ENCODE measurements at regions not wholly inside any gene's neighbourhood (a gene's known extent, or its start where the extent isn't known, plus 50 kb on each side); places are given as distances from the start of the nearest gene placed in this dataset.
"Not testable (repeated sequence)": the region's sequence is repeated elsewhere in the genome, so short reads cannot be mapped to it uniquely, and the experiment has no call there.

DNA sequence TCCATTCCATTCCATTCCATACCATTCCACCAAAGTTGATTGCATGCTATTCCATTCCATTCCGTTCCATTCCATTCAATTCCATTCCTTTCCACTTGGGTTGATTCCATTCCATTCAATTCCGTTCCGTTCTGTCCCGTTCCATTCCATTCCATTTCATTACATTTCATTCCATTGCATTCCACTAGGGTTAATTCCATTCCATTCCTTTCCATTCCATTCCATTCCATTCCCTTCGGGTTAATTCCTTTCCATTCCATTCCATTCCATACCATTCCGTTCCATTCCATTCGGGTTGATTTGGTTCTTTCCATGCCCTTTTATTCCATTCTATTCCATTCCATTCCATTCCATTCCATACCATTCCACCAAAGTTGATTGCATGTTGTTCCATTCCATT, 131.9 kb downstream of the CWH43 start:
- not testable (repeated sequence) for H3K4me3 Mint-ChIP-seq; H3K27me3 Mint-ChIP-seq; H3K36me3 Mint-ChIP-seq (ENCODE audit: insufficient read depth); H3K4me1 Mint-ChIP-seq; ATAC-seq (replicated peaks; ENCODE audit: extremely low read depth, poor library complexity, severe bottlenecking); DNase-seq (ENCODE audit: low spot score in 2 of 2); H3K27ac Mint-ChIP-seq (ENCODE audit: low read depth)
- H3K9me3 Mint-ChIP-seq, result peaks cover 45% of the 10 kb centered on the region

DNA sequence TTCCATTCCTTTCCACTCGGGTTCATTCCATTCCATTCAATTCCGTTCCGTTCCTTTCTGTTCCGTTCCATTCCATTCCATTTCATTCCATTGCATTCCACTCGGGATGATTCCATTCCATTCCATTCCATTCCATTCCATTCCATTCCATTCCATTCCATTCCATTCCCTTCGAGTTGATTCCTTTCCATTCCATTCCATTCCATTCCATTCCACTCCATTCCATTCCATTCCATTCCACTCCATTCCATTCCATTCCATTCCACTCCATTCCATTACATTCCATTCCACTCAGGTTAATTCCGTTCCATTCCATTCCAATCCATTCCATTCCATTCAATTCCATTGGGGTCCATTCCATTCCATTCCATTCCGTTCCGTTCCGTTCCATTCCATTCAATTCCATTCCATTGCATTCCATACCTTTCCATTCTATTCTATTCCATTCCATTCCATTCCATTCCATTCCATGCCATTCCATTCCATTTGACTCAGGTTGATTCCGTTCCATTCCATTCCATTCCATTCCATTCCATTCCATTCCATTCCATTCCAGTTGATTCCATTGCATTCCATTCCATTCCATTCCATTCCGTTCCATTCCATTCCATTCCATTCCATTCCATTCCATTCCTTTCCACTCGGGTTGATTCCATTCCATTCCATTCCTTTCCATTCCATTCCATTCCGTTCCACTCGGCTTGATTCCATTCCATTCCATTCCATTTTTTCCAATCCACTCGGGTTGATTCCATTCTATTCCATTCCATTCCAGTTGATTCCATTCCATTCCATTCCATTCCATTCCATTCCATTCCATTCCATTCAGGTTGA, 132.5 kb downstream of the CWH43 start:
- not testable (repeated sequence) for H3K36me3 Mint-ChIP-seq (ENCODE audit: insufficient read depth); H3K4me3 Mint-ChIP-seq; H3K27me3 Mint-ChIP-seq; H3K27ac Mint-ChIP-seq (ENCODE audit: low read depth); H3K4me1 Mint-ChIP-seq; DNase-seq (ENCODE audit: low spot score in 2 of 2)
- peak; percentile 64 for ATAC-seq (replicated peaks; ENCODE audit: extremely low read depth, poor library complexity, severe bottlenecking)
- peaks cover 45% of the 10 kb centered on the region for H3K9me3 Mint-ChIP-seq

DNA sequence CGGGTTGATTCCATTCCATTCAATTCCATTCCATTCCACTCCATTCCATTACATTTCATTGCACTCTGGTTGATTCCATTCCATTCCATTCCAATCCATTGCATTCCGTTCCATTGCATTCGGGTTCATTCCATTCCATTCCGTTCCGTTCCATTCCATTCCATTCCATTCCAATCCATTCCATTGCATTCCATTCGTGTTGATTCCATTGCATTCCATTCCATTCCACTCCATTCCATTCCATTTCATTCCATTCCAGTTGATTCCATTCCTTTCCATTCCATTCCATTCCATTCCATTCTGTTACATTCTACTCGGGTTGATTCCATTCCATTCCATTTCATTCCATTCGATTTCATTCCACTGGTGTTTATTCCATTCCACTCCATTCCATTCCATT, 133.3 kb downstream of the CWH43 start:
- H3K9me3 Mint-ChIP-seq, result peaks cover 45% of the 10 kb centered on the region
- H3K4me3 Mint-ChIP-seq; H3K27ac Mint-ChIP-seq (ENCODE audit: low read depth); H3K27me3 Mint-ChIP-seq; H3K36me3 Mint-ChIP-seq (ENCODE audit: insufficient read depth); DNase-seq (ENCODE audit: low spot score in 2 of 2); H3K4me1 Mint-ChIP-seq: not testable (repeated sequence)
- ATAC-seq (replicated peaks; ENCODE audit: extremely low read depth, poor library complexity, severe bottlenecking), result peak; percentile 2

DNA sequence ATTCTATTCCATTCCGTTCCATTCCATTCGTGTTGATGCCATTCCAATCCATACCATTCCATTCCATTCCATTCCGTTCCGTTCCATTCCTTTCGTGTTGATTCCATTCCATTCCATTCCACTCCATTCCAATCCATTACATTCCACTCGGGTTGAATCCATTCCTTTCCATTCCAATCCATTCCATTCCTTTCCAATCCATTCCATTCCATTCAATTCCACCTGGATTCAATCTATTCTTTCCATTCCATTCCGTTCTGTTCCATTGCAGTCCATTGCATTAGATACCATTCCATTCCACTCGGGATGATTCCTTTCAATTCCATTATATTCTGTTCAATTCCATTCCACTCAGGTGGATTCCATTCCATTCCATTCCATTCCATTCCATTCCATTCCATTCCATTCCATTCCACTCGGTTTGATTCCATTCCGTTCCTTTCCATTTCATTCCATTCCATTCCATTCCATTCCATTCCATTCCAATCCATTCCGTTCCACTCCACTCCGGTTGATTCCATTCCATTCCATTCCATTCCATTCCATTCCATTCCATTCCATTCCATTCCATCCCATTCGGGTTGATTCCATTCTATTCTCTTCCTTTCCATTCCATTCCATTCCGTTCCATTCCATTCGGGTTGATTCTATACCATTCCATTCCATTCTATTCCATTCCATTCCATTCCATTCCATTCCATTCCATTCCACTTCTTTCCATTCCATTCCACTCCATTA, 134.1 kb downstream of the CWH43 start:
- H3K4me3 Mint-ChIP-seq; H3K4me1 Mint-ChIP-seq; H3K27me3 Mint-ChIP-seq; H3K27ac Mint-ChIP-seq (ENCODE audit: low read depth); H3K36me3 Mint-ChIP-seq (ENCODE audit: insufficient read depth); DNase-seq (ENCODE audit: low spot score in 2 of 2): not testable (repeated sequence)
- ATAC-seq (replicated peaks; ENCODE audit: extremely low read depth, poor library complexity, severe bottlenecking), result peak; percentile 6
- H3K9me3 Mint-ChIP-seq, result peaks cover 45% of the 10 kb centered on the region

DNA sequence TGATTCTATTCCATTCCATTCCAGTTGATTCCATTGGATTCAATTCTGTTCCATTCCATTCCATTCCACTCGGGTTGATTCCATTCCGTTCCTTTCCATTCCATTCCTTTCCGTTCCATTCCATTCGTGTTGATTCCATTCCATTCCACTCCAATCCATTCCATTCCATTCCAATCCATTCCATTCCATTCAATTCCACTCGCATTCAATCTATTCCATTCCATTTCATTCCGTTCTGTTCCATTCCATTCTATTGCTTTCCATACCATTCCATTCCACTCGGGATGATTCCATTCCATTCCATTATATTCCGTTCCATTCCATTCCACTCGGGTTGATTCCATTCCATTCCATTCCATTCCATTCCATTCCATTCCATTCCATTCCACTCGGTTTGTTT, 134.7 kb downstream of the CWH43 start:
- not testable (repeated sequence) for DNase-seq (ENCODE audit: low spot score in 2 of 2); H3K27ac Mint-ChIP-seq (ENCODE audit: low read depth); H3K27me3 Mint-ChIP-seq; H3K4me3 Mint-ChIP-seq; H3K36me3 Mint-ChIP-seq (ENCODE audit: insufficient read depth); H3K4me1 Mint-ChIP-seq
- H3K9me3 Mint-ChIP-seq, result peaks cover 45% of the 10 kb centered on the region
- ATAC-seq (replicated peaks; ENCODE audit: extremely low read depth, poor library complexity, severe bottlenecking), result peak; percentile 9

DNA sequence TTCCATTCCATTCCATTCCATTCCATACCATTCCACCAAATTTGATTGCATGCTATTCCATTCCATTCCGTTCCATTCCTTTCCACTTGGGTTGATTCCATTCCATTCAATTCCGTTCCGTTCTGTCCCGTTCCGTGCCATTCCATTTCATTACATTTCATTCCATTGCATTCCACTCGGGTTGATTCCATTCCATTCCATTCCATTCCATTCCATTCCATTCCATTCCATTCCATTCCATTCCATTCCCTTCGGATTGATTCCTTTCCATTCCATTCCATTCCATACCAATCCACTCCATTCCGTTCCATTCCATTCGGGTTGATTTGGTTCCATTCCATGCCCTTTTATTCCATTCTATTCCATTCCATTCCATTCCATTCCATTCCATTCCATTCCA, 140.4 kb downstream of the CWH43 start:
- H3K4me3 Mint-ChIP-seq; H3K27me3 Mint-ChIP-seq; H3K36me3 Mint-ChIP-seq (ENCODE audit: insufficient read depth); H3K27ac Mint-ChIP-seq (ENCODE audit: low read depth); H3K9me3 Mint-ChIP-seq; H3K4me1 Mint-ChIP-seq; ATAC-seq (replicated peaks; ENCODE audit: extremely low read depth, poor library complexity, severe bottlenecking); DNase-seq (ENCODE audit: low spot score in 2 of 2): not testable (repeated sequence)

DNA sequence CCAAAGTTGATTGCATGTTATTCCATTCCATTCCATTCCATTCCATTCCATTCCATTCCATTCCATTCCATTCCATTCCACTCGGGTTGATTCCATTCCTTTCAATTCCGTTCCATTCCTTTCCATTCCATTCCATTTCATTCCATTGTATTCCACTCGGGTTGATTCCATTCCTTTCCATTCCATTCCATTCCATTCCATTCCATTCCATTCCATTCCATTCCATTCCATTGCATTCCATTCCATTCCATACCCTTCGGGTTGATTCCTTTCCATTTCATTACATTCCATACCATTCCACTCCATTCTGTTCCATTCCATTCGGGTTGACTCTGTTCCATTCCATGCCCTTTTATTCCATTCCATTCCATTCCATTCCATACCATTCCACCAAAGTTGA, 140.8 kb downstream of the CWH43 start:
- not testable (repeated sequence) for ATAC-seq (replicated peaks; ENCODE audit: extremely low read depth, poor library complexity, severe bottlenecking); DNase-seq (ENCODE audit: low spot score in 2 of 2)

DNA sequence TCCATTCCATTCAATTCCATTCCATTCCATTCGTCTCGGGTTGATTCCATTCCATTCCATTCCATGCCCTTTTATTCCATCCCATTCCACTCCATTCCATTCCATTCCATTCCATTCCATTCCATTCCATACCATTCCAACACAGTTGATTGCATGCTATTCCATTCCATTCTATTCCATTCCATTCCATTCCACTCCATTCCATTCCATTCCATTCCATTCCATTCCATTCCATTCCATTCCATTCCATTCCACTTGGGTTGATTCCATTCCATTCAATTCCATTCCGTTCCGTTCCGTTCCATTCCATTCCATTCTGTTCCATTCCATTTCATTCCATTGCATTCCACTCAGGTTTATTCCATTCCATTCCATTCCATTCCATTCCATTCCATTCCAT, 143.3 kb downstream of the CWH43 start:
- ATAC-seq (replicated peaks; ENCODE audit: extremely low read depth, poor library complexity, severe bottlenecking); H3K36me3 Mint-ChIP-seq (ENCODE audit: insufficient read depth); DNase-seq (ENCODE audit: low spot score in 2 of 2); H3K4me1 Mint-ChIP-seq; H3K27me3 Mint-ChIP-seq; H3K27ac Mint-ChIP-seq (ENCODE audit: low read depth); H3K4me3 Mint-ChIP-seq: not testable (repeated sequence)
- H3K9me3 Mint-ChIP-seq, result peaks cover 12% of the 10 kb centered on the region

More for the DNA sequence above, 140.8 kb downstream of the CWH43 start:
- H3K27ac Mint-ChIP-seq (ENCODE audit: low read depth); H3K4me1 Mint-ChIP-seq; H3K27me3 Mint-ChIP-seq; H3K36me3 Mint-ChIP-seq (ENCODE audit: insufficient read depth); H3K4me3 Mint-ChIP-seq: not testable (repeated sequence)
- peaks cover 12% of the 10 kb centered on the region for H3K9me3 Mint-ChIP-seq

DNA sequence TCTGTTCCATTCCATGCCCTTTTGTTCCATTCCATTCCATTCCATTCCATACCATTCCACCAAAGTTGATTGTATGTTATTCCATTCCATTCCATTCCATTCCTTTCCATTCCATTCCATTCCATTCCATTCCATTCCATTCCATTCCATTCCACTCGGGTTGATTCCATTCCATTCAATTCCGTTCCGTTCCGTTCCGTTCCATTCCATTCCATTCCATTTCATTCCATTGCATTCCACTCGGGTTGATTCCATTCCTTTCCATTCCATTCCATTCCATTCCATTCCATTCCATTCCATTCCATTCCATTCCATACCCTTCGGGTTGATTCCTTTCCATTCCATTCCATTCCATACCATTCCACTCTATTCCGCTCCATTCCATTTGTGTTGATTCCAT, 143.8 kb downstream of the CWH43 start:
- not testable (repeated sequence) for H3K36me3 Mint-ChIP-seq (ENCODE audit: insufficient read depth); DNase-seq (ENCODE audit: low spot score in 2 of 2); H3K4me3 Mint-ChIP-seq

DNA sequence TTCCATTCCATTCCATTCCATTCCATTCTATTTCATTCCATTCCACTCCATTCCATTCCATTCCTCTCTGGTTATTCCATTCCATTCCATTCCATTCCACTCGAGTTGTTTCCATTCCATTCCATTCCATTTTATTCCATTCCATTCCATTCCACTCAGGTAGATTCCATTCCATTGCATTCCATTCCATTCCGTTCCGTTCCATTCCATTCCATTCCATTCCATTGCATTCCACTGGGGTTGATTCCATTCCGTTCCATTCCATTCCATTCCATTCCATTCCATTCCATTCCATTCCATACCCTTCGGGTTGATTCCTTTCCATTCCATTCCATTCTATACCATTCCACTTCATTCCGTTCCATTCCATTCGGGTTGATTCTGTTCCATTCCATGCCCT, 144.6 kb downstream of the CWH43 start:
- not testable (repeated sequence) for H3K27ac Mint-ChIP-seq (ENCODE audit: low read depth); H3K4me3 Mint-ChIP-seq; H3K27me3 Mint-ChIP-seq; H3K36me3 Mint-ChIP-seq (ENCODE audit: insufficient read depth); H3K4me1 Mint-ChIP-seq; ATAC-seq (replicated peaks; ENCODE audit: extremely low read depth, poor library complexity, severe bottlenecking); DNase-seq (ENCODE audit: low spot score in 2 of 2)
- peaks cover 12% of the 10 kb centered on the region for H3K9me3 Mint-ChIP-seq

More for the DNA sequence above, 143.8 kb downstream of the CWH43 start:
- peak; percentile 22 for ATAC-seq (replicated peaks; ENCODE audit: extremely low read depth, poor library complexity, severe bottlenecking)
- not testable (repeated sequence) for H3K4me1 Mint-ChIP-seq; H3K27ac Mint-ChIP-seq (ENCODE audit: low read depth); H3K27me3 Mint-ChIP-seq
- H3K9me3 Mint-ChIP-seq, result peaks cover 12% of the 10 kb centered on the region

DNA sequence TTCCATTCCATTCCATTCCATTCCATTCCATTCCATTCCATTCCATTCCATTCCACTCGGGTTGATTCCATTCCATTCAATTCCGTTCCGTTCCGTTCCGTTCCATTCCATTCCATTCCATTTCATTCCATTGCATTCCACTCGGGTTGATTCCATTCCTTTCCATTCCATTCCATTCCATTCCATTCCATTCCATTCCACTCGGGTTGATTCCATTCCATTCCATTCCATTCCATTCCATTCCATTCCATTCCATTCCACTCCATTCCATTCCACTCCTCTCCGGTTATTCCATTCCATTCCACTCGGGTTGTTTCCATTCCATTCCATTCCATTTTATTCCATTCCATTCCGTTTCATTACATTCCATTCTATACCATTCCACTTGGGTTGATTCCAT, 151.0 kb downstream of the CWH43 start:
- not testable (repeated sequence) for H3K27ac Mint-ChIP-seq (ENCODE audit: low read depth); H3K4me3 Mint-ChIP-seq; H3K36me3 Mint-ChIP-seq (ENCODE audit: insufficient read depth); DNase-seq (ENCODE audit: low spot score in 2 of 2); H3K27me3 Mint-ChIP-seq; H3K4me1 Mint-ChIP-seq
- H3K9me3 Mint-ChIP-seq, result peaks cover 22% of the 10 kb centered on the region
- peak; percentile 49 for ATAC-seq (replicated peaks; ENCODE audit: extremely low read depth, poor library complexity, severe bottlenecking)

DNA sequence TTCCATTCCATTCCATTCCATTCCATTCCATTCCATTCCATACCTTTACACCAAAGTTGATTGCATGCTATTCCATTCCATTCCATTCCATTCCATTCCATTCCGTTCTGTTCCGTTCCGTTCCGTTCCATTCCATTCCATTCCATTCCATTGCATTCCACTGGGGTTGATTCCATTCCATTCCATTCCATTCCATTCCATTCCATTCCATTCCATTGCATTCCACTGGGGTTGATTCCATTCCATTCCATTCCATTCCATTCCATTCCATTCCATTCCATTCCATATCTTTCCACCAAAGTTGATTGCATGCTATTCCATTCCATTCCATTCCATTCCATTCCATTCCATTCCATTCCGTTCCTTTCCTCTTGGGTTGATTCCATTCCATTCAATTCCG, 151.9 kb downstream of the CWH43 start:
- H3K9me3 Mint-ChIP-seq, result peaks cover 25% of the 10 kb centered on the region
- not testable (repeated sequence) for H3K4me3 Mint-ChIP-seq; DNase-seq (ENCODE audit: low spot score in 2 of 2); H3K27ac Mint-ChIP-seq (ENCODE audit: low read depth); H3K27me3 Mint-ChIP-seq; H3K4me1 Mint-ChIP-seq; ATAC-seq (replicated peaks; ENCODE audit: extremely low read depth, poor library complexity, severe bottlenecking); H3K36me3 Mint-ChIP-seq (ENCODE audit: insufficient read depth)

DNA sequence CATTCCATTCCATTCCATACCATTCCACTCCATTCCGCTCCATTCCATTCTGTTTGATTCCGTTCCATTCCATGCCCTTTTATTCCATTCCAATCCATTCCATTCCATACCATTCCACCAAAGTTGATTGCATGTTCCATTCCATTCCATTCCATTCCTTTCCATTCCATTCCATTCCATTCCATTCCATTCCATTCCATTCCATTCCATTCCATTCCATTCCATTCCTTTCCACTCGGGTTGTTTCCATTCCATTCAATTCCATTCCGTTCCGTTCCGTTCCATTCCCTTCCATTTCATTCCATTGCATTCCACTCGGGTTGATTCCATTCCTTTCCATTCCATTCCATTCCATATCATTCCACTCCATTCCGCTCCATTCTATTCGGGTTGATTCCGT, 152.7 kb downstream of the CWH43 start:
- not testable (repeated sequence) for H3K27me3 Mint-ChIP-seq; ATAC-seq (replicated peaks; ENCODE audit: extremely low read depth, poor library complexity, severe bottlenecking); DNase-seq (ENCODE audit: low spot score in 2 of 2); H3K4me3 Mint-ChIP-seq; H3K27ac Mint-ChIP-seq (ENCODE audit: low read depth); H3K36me3 Mint-ChIP-seq (ENCODE audit: insufficient read depth); H3K4me1 Mint-ChIP-seq
- H3K9me3 Mint-ChIP-seq, result peaks cover 32% of the 10 kb centered on the region

Data from central memory CD8-positive, alpha-beta T cell (primary cell).